ENCODE measurements at regions not wholly inside any gene's neighbourhood (a gene's known extent, or its start where the extent isn't known, plus 50 kb on each side); places are given as distances from the start of the nearest gene placed in this dataset.

DNA sequence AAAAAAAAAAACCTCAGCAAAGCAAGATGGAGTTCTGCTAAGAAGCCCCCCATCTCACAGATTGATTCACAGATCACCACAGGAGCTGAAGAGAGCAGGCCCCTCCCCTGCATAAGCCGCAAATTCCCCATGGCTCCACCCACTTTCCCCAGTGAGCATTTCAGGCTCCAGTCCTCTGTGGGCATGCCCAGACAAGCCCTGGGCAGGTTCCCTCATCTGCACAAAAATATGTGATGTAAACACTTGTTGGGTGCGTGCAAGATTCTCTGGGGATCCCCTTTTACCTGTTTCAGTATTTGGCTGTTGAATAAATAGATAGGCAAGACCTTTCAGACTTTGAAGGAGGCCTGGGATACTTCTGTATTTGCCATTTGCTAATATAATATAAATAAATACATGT is 514.3 kb downstream of the PCDH7 start:
- TF ChIP-seq, protein P1, sequence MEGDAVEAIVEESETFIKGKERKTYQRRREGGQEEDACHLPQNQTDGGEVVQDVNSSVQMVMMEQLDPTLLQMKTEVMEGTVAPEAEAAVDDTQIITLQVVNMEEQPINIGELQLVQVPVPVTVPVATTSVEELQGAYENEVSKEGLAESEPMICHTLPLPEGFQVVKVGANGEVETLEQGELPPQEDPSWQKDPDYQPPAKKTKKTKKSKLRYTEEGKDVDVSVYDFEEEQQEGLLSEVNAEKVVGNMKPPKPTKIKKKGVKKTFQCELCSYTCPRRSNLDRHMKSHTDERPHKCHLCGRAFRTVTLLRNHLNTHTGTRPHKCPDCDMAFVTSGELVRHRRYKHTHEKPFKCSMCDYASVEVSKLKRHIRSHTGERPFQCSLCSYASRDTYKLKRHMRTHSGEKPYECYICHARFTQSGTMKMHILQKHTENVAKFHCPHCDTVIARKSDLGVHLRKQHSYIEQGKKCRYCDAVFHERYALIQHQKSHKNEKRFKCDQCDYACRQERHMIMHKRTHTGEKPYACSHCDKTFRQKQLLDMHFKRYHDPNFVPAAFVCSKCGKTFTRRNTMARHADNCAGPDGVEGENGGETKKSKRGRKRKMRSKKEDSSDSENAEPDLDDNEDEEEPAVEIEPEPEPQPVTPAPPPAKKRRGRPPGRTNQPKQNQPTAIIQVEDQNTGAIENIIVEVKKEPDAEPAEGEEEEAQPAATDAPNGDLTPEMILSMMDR (IDR thresholded peaks at IDR 0.05; ENCODE audit: borderline replicate concordance, insufficient read depth, low read depth, low read length), result no peak

DNA sequence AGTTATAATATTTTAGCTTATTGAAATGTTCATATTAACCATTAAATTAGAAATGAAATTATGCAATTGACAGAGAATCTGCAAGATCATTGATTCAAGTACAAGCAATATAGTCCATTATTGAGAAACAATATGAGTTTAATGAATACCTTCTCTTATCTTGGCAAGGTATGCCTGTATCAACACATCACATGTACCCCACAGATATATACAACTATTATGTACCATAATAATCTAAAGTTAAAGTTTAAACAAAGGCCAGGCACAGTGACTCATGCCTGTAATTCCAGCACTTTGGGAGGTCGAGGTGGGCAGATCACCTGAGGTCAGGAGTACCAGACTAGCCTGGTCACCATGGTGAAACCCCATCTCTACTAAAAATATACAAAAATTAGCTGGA is 514.7 kb downstream of the PCDH7 start:
- TF ChIP-seq, protein P1 (IDR thresholded peaks at IDR 0.05; ENCODE audit: borderline replicate concordance, insufficient read depth, low read depth, low read length), result no peak
- H3K4me3 ChIP-seq (ENCODE audit: low read depth, low read length), result no peak overlapping the region

More for the DNA sequence above, 514.3 kb downstream of the PCDH7 start:
- H3K4me3 ChIP-seq (ENCODE audit: low read depth, low read length), result no peak overlapping the region

DNA sequence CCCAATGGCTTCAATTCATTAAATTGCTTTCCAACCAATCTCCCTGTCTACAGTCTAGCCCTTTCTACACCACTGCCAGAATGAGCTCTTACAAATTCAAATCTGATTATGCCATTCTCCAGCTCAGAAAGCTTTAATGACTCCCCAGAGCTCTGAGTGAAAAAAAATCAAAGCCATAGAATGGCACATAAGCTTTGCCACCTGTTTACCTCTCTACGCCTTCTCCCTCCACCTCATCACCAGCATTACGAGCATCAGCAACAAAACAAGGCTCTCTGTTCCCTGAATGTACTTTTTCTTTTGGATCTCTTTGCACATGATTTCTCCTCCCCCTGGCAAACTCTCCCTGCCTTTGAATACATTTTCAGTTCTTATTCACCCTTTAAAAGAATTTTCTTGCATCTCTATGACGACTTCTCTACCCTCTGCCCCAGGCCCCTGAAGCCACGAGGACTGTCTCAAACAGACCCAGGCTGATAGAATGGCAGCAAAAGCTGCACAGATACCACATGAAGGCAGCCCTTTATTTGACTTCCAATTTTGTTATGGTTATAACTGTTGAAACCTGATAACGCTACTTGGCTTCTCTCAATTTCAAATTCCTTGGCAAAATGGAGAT is 516.0 kb downstream of the PCDH7 start:
- H3K4me3 ChIP-seq (ENCODE audit: low read depth, low read length), result no peak overlapping the region
- TF ChIP-seq, protein P1 (IDR thresholded peaks at IDR 0.05; ENCODE audit: borderline replicate concordance, insufficient read depth, low read depth, low read length), result no peak

DNA sequence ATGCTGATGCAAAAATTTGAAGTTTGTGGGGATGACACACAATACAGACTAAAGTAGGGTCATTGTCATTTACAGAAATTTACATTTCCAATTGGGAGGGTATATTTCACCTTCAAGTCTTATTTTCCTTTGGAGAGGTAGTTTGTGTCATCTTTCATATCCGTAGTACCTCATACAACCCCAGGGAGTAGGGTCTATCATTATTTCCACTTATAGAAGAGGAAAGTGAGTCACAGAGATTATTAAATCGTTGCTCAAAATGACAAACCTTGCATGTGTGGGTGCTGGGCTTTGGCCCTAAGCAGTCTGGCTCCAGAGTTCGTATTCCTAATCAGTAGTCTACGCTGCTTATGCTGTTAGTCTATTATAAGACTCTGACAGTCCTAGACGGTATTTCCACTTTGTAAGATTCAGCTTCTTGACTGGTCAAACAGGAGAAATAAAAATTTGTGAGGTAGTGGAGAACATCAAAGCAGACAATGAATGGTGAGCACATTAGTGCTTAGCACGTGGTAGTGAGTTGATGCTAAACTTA is 516.5 kb downstream of the PCDH7 start:
- TF ChIP-seq, protein P1 (IDR thresholded peaks at IDR 0.05; ENCODE audit: borderline replicate concordance, insufficient read depth, low read depth, low read length), result no peak
- H3K4me3 ChIP-seq (ENCODE audit: low read depth, low read length), result no peak overlapping the region

DNA sequence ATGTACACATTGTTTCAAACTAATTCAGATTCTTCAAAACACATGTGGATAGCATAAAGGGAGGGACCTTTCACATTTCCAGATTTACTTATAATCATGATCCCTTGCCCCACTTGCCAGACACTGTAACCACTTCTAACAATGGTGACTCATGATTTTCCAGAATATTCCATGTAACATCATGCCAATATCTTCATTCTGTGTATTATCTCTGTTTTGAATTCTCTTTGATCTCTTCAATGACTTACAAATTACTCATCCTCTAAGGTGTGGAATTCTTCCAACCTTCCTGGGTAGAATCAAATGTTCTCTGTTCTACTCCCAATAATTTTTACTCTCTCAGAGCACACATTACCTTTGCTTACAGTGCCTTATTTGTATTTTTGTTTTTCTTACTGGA is 517.1 kb downstream of the PCDH7 start:
- TF ChIP-seq, protein P1 (IDR thresholded peaks at IDR 0.05; ENCODE audit: borderline replicate concordance, insufficient read depth, low read depth, low read length), result no peak
- no peak overlapping the region for H3K4me3 ChIP-seq (ENCODE audit: low read depth, low read length)

DNA sequence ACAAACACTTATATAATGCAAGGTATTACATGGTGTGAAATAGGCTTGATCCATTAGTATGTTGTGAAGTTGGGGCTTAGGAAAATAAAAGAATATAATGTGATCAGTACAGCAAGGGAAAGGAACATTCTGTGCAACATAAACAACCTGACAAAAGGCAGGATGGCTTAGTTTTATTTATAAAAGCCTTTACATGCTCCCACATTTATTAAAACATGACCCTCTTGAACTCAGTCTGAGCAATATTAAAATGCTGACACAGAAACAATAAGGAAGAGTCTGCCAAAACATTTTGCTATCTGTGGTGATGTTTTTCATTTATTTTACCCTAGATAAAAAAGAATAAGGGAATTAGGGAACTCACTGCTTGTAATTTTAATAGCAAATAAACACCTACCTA is 519.7 kb downstream of the PCDH7 start:
- no peak overlapping the region for H3K4me3 ChIP-seq (ENCODE audit: low read depth, low read length)
- TF ChIP-seq, protein P1 (IDR thresholded peaks at IDR 0.05; ENCODE audit: borderline replicate concordance, insufficient read depth, low read depth, low read length), result no peak

DNA sequence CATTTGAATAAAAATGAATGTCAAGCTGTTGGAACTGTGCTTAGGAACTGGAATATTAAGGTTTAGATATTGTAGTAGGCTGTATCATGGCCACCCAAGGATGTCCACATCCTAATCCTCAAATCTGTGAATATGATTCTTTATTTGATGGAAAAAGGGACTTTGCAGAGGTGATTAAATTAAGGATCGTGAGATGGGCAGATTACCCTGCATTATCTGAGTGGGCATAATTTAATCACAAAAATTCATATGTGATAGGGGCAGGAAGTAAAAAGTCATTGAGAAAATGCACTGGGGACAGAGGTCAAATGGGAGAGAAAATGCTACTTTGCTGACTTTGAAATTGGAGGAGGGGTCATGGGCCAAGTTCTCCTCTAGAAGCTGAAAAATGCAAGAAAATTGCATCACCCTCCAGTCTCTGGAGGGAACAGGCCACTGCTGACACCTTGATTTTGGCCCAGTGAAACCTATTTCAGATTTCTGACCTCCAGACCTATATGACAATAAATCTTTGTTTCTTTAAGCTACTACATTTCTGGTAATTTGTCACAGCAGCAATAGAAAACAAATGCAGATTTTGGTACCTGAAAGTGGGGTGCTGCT is 521.4 kb downstream of the PCDH7 start:
- TF ChIP-seq, protein P1 (IDR thresholded peaks at IDR 0.05; ENCODE audit: borderline replicate concordance, insufficient read depth, low read depth, low read length), result no peak
- no peak overlapping the region for H3K4me3 ChIP-seq (ENCODE audit: low read depth, low read length)

Data from GM12875 (cell line).